OCI-LY3 (cell line): ENCODE measurements at regions not wholly inside any gene's neighbourhood (a gene's known extent, or its start where the extent isn't known, plus 50 kb on each side); places are given as distances from the start of the nearest gene placed in this dataset.

Experiments
- H2AFZ ChIP-seq: fragments of 200-600, 300-600 bp; shearing (Covaris generic); 2 replicates; pipeline ENCODE4 v1.6.0; 2014; ENCODE audit warnings: antibody characterized with exemption, low read depth, low read length
- H3K27ac ChIP-seq: fragments of 200-600, 300-600 bp; sonication (generic); 2 replicates; pipeline ENCODE4 v1.5.1; 2014; ENCODE audit warnings: mild to moderate bottlenecking, low read length, moderate library complexity, mixed read lengths
- H3K27me3 ChIP-seq: fragments of 200-600, 300-600 bp; sonication (generic); 2 replicates; pipeline ENCODE4 v1.6.1; 2014; ENCODE audit warnings: low read depth, low read length, mixed read lengths
- H3K36me3 ChIP-seq: fragments of 200-600, 300-600 bp; sonication (generic); replicated peaks from 2 replicates; pipeline ENCODE3; 2014; ENCODE audit warnings: low read depth, low read length, mixed read lengths
- H3K4me1 ChIP-seq: fragments of 300-600, 200-600 bp; sonication (generic); 2 replicates; pipeline ENCODE4 v1.6.1; 2014; ENCODE audit warnings: low read length, mixed read lengths
- H3K4me2 ChIP-seq: fragments of 200-600, 300-600 bp; sonication (generic); 2 replicates; pipeline ENCODE4 v1.6.1; 2014; ENCODE audit warnings: low read length, mixed read lengths
- H3K4me3 ChIP-seq: fragments of 300-600, 200-600 bp; sonication (generic); 2 replicates; pipeline ENCODE4 v1.5.1; 2014; ENCODE audit warnings: antibody characterized with exemption, mild to moderate bottlenecking, low read length, moderate library complexity
- H3K79me2 ChIP-seq: fragments of 300-600, 200-600 bp; shearing (Covaris generic); 2 replicates; pipeline ENCODE4 v1.6.1; 2014; ENCODE audit warnings: mild to moderate bottlenecking, low read length, mixed read lengths
- H3K9ac ChIP-seq: fragments of 300-600, 200-600 bp; shearing (Covaris generic); 2 replicates; pipeline ENCODE4 v1.6.0; 2014; ENCODE audit warnings: mild to moderate bottlenecking, low read length, moderate library complexity
- H3K9me3 ChIP-seq: fragments of 200-600, 300-600 bp; shearing (Covaris generic); 2 replicates; pipeline ENCODE4 v1.6.1; 2014; ENCODE audit warnings: low read length, mixed read lengths; ENCODE audit not compliant: insufficient read depth
- H4K20me1 ChIP-seq: fragments of 200-600, 300-600 bp; sonication (generic); 2 replicates; pipeline ENCODE4 v1.6.1; 2016; ENCODE audit warnings: low read length, mixed read lengths; ENCODE audit not compliant: insufficient read depth
- CTCF ChIP-seq: fragments of 200-600, 300-600 bp; sonication (generic); IDR thresholded peaks from 2 replicates; pipeline ENCODE4 v1.5.1; 2014; ENCODE audit warnings: antibody characterized with exemption, low read length, low read depth
- EZH2phosphoT487 ChIP-seq: fragments of 200-600 bp; shearing (Covaris generic); IDR thresholded peaks from 2 replicates; pipeline ENCODE4 v1.6.1; 2018; ENCODE audit warnings: antibody characterized with exemption, mixed run types, low read depth

DNA sequence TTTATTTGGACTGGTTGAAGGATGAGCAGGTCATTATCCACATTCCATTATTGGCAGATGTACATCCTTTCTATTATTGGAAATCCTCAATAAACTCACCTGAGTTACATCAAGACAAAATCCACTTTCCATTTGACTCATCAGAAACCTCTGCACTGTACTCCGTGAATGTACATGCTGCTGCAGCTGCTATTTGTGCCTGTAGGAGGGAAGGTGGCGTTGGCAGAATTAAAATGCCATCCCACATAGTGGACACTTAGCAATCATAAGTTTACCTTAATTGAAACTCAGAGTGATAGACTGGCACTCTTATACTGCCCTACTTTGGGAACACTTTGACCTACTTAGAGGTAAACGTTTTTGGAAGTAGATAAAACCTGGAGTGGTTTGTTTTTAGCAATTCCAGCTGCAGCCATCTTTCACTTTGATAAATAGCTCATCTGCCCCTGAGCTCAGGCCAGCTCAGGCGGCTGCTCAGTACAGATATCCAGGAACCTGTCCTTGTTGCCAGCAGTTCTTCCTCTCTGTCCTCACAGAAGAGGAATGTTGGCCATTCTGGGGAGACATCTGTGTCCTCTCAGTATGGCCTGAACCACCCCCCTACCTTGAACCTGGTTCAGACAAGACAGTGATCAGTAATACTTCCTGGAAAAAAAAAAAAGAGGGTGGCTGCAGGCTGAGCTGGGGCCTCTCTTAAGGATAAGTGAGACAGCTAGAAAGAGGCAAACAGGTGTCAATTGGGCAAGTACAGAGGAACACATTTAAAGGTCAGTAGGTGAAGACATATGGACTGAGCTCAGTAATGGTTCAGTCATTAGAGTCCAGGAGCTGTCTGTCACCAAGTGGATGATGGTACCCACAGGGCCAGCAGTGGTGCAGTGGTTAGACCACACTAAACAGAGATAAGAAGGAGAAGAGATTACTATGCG is 153.4 kb upstream of the UMPS start:
- H2AFZ ChIP-seq = no peak overlapping the region
- H3K9ac ChIP-seq = no peak overlapping the region
- peaks cover 16% of the 10 kb centered on the region for H3K27me3 ChIP-seq
- peaks cover 20% of the 10 kb centered on the region for H3K4me1 ChIP-seq
- no peaks in the 10 kb centered on the region for H3K36me3 ChIP-seq
- no peak overlapping the region for H3K4me3 ChIP-seq
- H3K9me3 ChIP-seq = no peaks in the 10 kb centered on the region
- no peaks in the 10 kb centered on the region for H3K79me2 ChIP-seq
- H3K27ac ChIP-seq = no peak overlapping the region
- no peaks in the 10 kb centered on the region; the same call in 1 of the 2 replicates for H4K20me1 ChIP-seq
- TF ChIP-seq EZH2phosphoT487 (no peak), CTCF (0 out of 2 replicates have a peak, but pooled peaks have one; percentile 10)
- no peak overlapping the region for H3K4me2 ChIP-seq

GRCh38 chr3:124577494-124578167 is 152.6 kb upstream of the UMPS start:
- H3K79me2 ChIP-seq = no peaks in the 10 kb centered on the region
- no peak overlapping the region for H3K9ac ChIP-seq
- no peak overlapping the region for H3K27ac ChIP-seq
- no peaks in the 10 kb centered on the region for H3K36me3 ChIP-seq
- peaks cover 16% of the 10 kb centered on the region for H3K27me3 ChIP-seq
- H3K4me1 ChIP-seq = peaks cover 20% of the 10 kb centered on the region
- H3K4me2 ChIP-seq = no peak overlapping the region
- H3K9me3 ChIP-seq = no peaks in the 10 kb centered on the region
- no peak overlapping the region for H3K4me3 ChIP-seq
- no peak for TF ChIP-seq EZH2phosphoT487
- TF ChIP-seq CTCF = no peak
- H2AFZ ChIP-seq = no peak overlapping the region
- H4K20me1 ChIP-seq = no peaks in the 10 kb centered on the region; the same call in 1 of the 2 replicates

- no peaks in the 10 kb centered on the region for H3K36me3 ChIP-seq
- peaks cover 20% of the 10 kb centered on the region for H3K4me1 ChIP-seq
- H3K4me2 ChIP-seq = no peak overlapping the region
- H3K27ac ChIP-seq = no peak overlapping the region
- H2AFZ ChIP-seq = no peak overlapping the region
- no peaks in the 10 kb centered on the region for H3K79me2 ChIP-seq
- peaks cover 16% of the 10 kb centered on the region for H3K27me3 ChIP-seq
- no peak overlapping the region for H3K9ac ChIP-seq
- no peaks in the 10 kb centered on the region; the same call in 1 of the 2 replicates for H4K20me1 ChIP-seq
- no peak for TF ChIP-seq EZH2phosphoT487
- no peak for TF ChIP-seq CTCF
- H3K4me3 ChIP-seq = no peak overlapping the region
- no peaks in the 10 kb centered on the region for H3K9me3 ChIP-seq
Measured at GRCh38 chr3:124579641-124580040, 150.6 kb upstream of the UMPS start.

DNA sequence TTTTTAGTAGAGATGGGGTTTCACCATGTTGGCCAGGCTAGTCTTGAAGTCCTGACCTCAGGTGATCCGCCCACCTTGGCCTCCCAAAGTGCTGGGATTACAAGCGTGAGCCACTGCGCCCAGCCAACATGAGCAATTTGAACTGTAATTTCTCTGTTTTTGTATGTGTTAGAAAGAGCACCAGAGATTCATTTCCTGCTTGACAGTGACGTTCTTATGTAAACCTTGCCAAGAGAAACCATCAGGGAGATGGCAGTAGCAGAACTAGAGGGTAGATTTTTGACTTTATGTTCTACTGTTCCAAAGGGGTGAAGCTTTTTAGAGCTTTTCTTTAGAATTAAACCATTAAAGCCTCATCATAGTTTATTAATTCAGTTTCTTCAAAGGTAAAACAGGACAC is 148.1 kb upstream of the UMPS start:
- Histone ChIP-seq H4K20me1 (no peaks in the 10 kb centered on the region), H3K27me3 (peaks cover 17% of the 10 kb centered on the region), H3K9me3 (no peaks in the 10 kb centered on the region), H3K4me1 (peaks cover 10% of the 10 kb centered on the region), H3K36me3 (no peaks in the 10 kb centered on the region), H3K4me2 (no peak overlapping the region), H3K79me2 (no peaks in the 10 kb centered on the region), H2AFZ (no peak overlapping the region), H3K27ac (no peak overlapping the region), H3K9ac (no peak overlapping the region), H3K4me3 (no peak overlapping the region)
- no peak for TF ChIP-seq CTCF
- TF ChIP-seq EZH2phosphoT487 = no peak
